Erythroblast (primary cell): ENCODE measurements at regions not wholly inside any gene's neighbourhood (a gene's known extent, or its start where the extent isn't known, plus 50 kb on each side); places are given as distances from the start of the nearest gene placed in this dataset.

ENCODE experiments used
- DNase-seq, 2 experiments: peaks; one replicate each; lab custom pipeline; 2025; lab: John Stamatoyannopoulos, UW
- GATA1 ChIP-seq: IDR thresholded peaks from 2 replicates; pipeline ENCODE4 v1.6.1; 2011; ENCODE audit warnings: low read depth, mild to moderate bottlenecking, control low read depth, low read length, moderate library complexity
- POLR2A ChIP-seq: IDR thresholded peaks from 2 replicates; pipeline ENCODE4 v1.6.1; 2011; ENCODE audit warnings: mild to moderate bottlenecking, low read length

DNA sequence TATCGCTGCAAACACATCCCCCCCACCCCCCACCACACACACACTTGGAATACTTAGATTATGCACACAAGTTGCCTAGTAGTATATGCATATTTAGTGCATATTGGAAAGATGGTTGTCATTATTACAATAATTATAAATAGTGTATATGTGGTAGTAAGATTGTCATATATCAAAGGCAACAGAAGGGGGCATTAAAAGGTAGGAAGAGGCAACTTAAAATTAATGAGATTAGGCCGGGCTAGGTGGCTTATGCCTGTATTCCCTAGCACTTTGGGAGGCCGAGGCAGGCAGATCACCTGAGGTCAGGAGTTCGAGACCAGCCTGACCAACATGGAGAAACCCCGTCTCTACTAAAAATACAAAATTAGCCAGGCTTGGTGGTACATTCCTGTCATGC, 52.1 kb downstream of the GSC start:
- TF ChIP-seq POLR2A = no peak
- no peak for TF ChIP-seq GATA1
- DNase-seq = no peak

DNA sequence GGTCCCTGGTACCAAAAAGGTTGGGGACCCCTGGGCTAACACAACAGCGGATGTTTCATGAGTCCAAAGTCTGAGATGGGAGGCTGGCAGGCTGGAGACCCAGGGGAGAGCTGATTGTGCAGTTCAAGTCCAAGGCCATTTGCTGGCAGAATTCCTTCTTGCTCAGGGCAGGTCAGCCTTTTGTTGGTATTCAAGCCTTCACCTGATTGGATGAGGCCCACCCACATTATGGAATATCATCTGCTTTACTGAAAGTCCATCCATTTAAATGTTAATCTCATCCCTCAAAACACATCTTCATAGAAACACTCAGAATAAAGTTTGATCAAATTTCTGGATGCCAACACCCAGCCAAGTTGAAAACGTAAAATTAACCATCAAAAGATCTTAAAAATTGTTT, 52.9 kb downstream of the GSC start:
- TF ChIP-seq GATA1 (no peak), POLR2A (no peak)
- no peak for DNase-seq

- DNase-seq = no peak
- TF ChIP-seq POLR2A (no peak), GATA1 (no peak)
Measured at GRCh38 chr14:94713115-94713514, 56.8 kb downstream of the GSC start.

GRCh38 chr14:94710731-94711130, 59.2 kb downstream of the GSC start:
- no peak for TF ChIP-seq POLR2A
- no peak for TF ChIP-seq GATA1
- no peak for DNase-seq

- no peak for DNase-seq
- TF ChIP-seq GATA1 = no peak
- no peak for TF ChIP-seq POLR2A
Measured at GRCh38 chr14:94707494-94707893, 62.4 kb downstream of the GSC start.

GRCh38 chr14:94706133-94706532, 63.8 kb downstream of the GSC start:
- DNase-seq = no peak
- no peak for TF ChIP-seq GATA1
- TF ChIP-seq POLR2A = no peak

DNA sequence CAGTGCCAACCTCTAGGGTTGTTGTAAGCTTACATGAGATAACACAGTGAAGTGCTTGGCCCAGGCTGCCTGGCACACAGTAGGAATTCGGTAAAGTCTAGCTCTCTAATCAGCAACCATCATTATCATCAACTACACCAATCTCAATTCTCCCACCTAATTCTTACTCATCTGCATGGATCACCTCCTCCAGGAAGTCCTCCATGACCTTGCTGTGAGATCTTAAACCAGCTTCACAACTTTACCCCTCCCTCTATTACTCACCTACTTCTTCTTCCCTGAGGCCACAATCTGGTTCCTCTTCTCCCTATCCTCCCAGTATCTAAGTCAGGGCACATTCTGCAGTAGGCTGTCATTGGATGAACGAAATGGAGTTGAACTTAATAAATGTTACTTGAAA, 67.3 kb downstream of the GSC start:
- TF ChIP-seq POLR2A = no peak
- TF ChIP-seq GATA1 = no peak
- no peak for DNase-seq

GRCh38 chr14:94701861-94702370, 68.0 kb downstream of the GSC start:
- no peak for TF ChIP-seq GATA1
- no peak for TF ChIP-seq POLR2A
- peak in 1 of 2 experiments; percentile 32 for DNase-seq

GRCh38 chr14:94700336-94700735, 69.6 kb downstream of the GSC start:
- no peak for DNase-seq
- TF ChIP-seq GATA1 (no peak), POLR2A (no peak)

GRCh38 chr14:94699831-94700230, 70.1 kb downstream of the GSC start:
- no peak for DNase-seq
- no peak for TF ChIP-seq POLR2A
- no peak for TF ChIP-seq GATA1

- DNase-seq = no peak
- no peak for TF ChIP-seq GATA1
- TF ChIP-seq POLR2A = no peak
Measured at GRCh38 chr14:94697773-94698556, 71.9 kb downstream of the GSC start.

DNA sequence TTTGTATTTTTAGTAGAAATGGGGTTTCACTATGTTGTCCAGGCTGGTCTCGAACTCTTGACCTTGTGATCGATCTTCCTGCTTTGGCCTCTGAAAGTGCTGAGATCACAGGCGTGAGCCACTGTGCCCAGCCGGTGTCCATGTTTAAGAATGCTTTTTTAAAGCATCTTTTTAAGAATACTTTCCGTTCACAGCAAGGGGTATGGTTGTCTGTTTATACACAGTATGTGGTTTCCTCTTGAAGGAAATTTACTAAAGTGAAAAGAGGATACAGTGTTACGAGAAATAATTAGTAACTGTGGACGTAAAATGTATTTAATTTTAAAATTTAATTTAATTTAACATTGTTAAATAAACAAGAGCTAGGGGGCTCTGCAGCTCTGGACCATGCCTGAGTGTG, 73.4 kb downstream of the GSC start:
- TF ChIP-seq POLR2A = no peak
- no peak for TF ChIP-seq GATA1
- DNase-seq = no peak

DNA sequence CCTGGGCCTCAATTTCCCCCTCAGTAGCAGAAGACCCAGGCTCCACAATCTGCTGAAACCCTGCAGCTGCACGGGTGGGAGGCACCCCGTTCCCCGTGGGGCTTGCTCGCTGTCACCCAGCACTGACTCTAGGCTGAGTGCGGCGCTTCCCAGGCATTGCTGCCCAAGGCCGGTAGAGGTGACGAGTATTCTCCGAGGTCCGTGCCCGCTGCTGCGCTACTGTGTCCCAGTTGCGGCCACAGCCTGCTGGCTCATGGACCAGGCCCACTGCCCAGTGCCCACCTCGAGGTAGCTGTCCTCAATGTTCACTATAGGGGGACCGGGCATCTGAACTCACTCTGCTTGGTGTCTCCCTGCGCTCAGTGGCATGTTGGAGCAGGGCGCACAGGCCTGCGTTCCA, 74.7 kb downstream of the GSC start:
- TF ChIP-seq POLR2A = no peak
- TF ChIP-seq GATA1 = no peak

GRCh38 chr14:94691660-94692034, 78.3 kb downstream of the GSC start:
- no peak for DNase-seq
- TF ChIP-seq GATA1 (no peak), POLR2A (no peak)

More for the DNA sequence above, 74.7 kb downstream of the GSC start:
- no peak for DNase-seq
